CD4-positive, alpha-beta T cell (primary cell): ENCODE measurements at regions not wholly inside any gene's neighbourhood (a gene's known extent, or its start where the extent isn't known, plus 50 kb on each side); places are given as distances from the start of the nearest gene placed in this dataset.

Experiments
- ATAC-seq: fragments of 200-7000 bp; cut with Tn5 transposase; one replicate; pipeline ENCODE4 v1.10.0; 2022; ENCODE audit warnings: mild to moderate bottlenecking; ENCODE audit not compliant: poor library complexity
- CTCF ChIA-PET: fragments of 350-600 bp; sonication (Branson Sonifier 250); formaldehyde crosslinking; loops from one replicate; lab custom pipeline; 2021; ENCODE audit warnings: antibody characterized with exemption, inconsistent platforms; lab: Charles Lee
- POLR2A ChIA-PET: fragments of 350-600 bp; sonication (Branson Sonifier 250); formaldehyde crosslinking; loops from one replicate; lab custom pipeline; 2021; ENCODE audit warnings: antibody characterized with exemption, inconsistent platforms; lab: Charles Lee
- DNase-seq, 14 experiments: peaks; one replicate each; pipeline ENCODE4 v3.0.0-alpha.2; 2013 to 2020; ENCODE audit warnings: mixed read lengths in 2 of 14
- H3K27ac ChIP-seq, 2 donors: one replicate each; pipeline versions ENCODE4 v1.5.1 to v1.7.0; 2013; ENCODE audit warnings: low read length in 2 of 2, low read depth in 1 of 2, mild to moderate bottlenecking in 1 of 2
- H3K27me3 ChIP-seq, 2 experiments: 1 replicate in 1 of 2; 2 replicates in 1 of 2; pipeline versions ENCODE4 v1.6.1 to v1.7.0; 2013; ENCODE audit warnings: low read length in 2 of 2, control low read depth in 1 of 2, mild to moderate bottlenecking in 1 of 2, moderate library complexity in 1 of 2; ENCODE audit not compliant: insufficient read depth in 2 of 2, control insufficient read depth in 1 of 2
- H3K36me3 ChIP-seq: one replicate; pipeline ENCODE4 v1.6.1; 2013; ENCODE audit warnings: low read length, control low read depth; ENCODE audit not compliant: insufficient read depth
- H3K4me1 ChIP-seq: one replicate; pipeline ENCODE4 v1.6.1; 2013; ENCODE audit warnings: low read length, control low read depth; ENCODE audit not compliant: insufficient read depth
- H3K4me3 ChIP-seq: one replicate; pipeline ENCODE4 v1.5.1; 2013; ENCODE audit warnings: mild to moderate bottlenecking, low read length, moderate library complexity
- H3K9me3 ChIP-seq, 2 experiments: 1 replicate in 1 of 2; 2 replicates in 1 of 2; pipeline versions ENCODE4 v1.6.1 to v1.7.0; 2013; ENCODE audit warnings: low read length in 2 of 2, mild to moderate bottlenecking in 2 of 2, control low read depth in 1 of 2, moderate library complexity in 1 of 2; ENCODE audit not compliant: control insufficient read depth in 1 of 2, insufficient read depth in 1 of 2
- H3K27ac Mint-ChIP-seq: one replicate; pipeline ENCODE4 v1.8.0; 2020; ENCODE audit warnings: mixed read lengths
- H3K27me3 Mint-ChIP-seq: one replicate; pipeline ENCODE4 v1.8.0; 2021; ENCODE audit warnings: mixed read lengths
- H3K36me3 Mint-ChIP-seq: one replicate; pipeline ENCODE4 v1.8.0; 2021; ENCODE audit warnings: low read depth, mixed read lengths
- H3K4me1 Mint-ChIP-seq: one replicate; pipeline ENCODE4 v1.8.0; 2021; ENCODE audit warnings: low read depth, mixed read lengths
- H3K4me3 Mint-ChIP-seq: one replicate; pipeline ENCODE4 v1.8.0; 2020; ENCODE audit warnings: mild to moderate bottlenecking, mixed read lengths
- H3K9me3 Mint-ChIP-seq: one replicate; pipeline ENCODE4 v1.8.0; 2020; ENCODE audit warnings: mixed read lengths
- intact Hi-C, 2 experiments: fragments of 100-400 bp; cut with DNase I in 1 of 2; cut with micrococcal nuclease in 1 of 2; formaldehyde crosslinking; loops; one replicate each; pipeline versions ENCODE4 v1.15.1 to v1.9.0; 2023 to 2025; cut with DNase I, micrococcal nuclease
- TF ChIP-seq, protein P1 (sequence below): fragments of 200-600 bp; IDR thresholded peaks from one replicate; pipeline ENCODE4 v1.8.0; 2022; ENCODE audit warnings: antibody characterized with exemption, mild to moderate bottlenecking

DNA sequence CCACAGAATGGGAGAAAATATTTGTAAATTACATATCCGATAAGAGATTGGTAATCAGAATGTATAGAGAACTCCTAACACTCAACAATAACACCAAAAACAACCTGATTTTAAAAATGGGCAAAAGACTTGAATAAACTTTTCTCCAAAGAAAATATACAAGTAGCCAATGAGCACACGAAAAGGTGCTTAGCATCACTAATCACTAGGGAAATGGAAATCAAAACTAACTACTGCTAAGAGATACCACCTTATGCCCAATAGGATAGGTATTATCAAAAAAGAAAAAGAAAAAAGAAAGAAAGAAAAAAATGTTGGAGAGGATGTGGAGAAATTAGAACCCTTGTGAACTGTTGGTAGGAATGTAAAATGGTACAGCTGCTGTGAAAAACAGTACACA is 212.1 kb downstream of the TLR4 start:
- H3K36me3 ChIP-seq: no peaks in the 10 kb centered on the region
- H3K27me3 ChIP-seq: no peaks in the 10 kb centered on the region
- peaks cover 6% of the 10 kb centered on the region for H3K9me3 Mint-ChIP-seq
- POLR2A ChIA-PET: no interaction called here
- DNase-seq: no peak
- H3K27ac Mint-ChIP-seq: no peak overlapping the region
- CTCF ChIA-PET: no interaction called here
- ATAC-seq: no peak
- H3K9me3 ChIP-seq: peaks cover 0 to 9% of the 10 kb centered on the region in 2 experiments
- H3K4me3 Mint-ChIP-seq: no peak overlapping the region
- no peaks in the 10 kb centered on the region for H3K4me1 Mint-ChIP-seq
- TF ChIP-seq, protein P1, sequence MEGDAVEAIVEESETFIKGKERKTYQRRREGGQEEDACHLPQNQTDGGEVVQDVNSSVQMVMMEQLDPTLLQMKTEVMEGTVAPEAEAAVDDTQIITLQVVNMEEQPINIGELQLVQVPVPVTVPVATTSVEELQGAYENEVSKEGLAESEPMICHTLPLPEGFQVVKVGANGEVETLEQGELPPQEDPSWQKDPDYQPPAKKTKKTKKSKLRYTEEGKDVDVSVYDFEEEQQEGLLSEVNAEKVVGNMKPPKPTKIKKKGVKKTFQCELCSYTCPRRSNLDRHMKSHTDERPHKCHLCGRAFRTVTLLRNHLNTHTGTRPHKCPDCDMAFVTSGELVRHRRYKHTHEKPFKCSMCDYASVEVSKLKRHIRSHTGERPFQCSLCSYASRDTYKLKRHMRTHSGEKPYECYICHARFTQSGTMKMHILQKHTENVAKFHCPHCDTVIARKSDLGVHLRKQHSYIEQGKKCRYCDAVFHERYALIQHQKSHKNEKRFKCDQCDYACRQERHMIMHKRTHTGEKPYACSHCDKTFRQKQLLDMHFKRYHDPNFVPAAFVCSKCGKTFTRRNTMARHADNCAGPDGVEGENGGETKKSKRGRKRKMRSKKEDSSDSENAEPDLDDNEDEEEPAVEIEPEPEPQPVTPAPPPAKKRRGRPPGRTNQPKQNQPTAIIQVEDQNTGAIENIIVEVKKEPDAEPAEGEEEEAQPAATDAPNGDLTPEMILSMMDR: no peak
- no peaks in the 10 kb centered on the region for H3K4me1 ChIP-seq
- intact Hi-C loops: no loop called here
- no peaks in the 10 kb centered on the region for H3K36me3 Mint-ChIP-seq
- H3K4me3 ChIP-seq: no peak overlapping the region
- no peak overlapping the region for H3K27ac ChIP-seq
- H3K27me3 Mint-ChIP-seq: no peaks in the 10 kb centered on the region

DNA sequence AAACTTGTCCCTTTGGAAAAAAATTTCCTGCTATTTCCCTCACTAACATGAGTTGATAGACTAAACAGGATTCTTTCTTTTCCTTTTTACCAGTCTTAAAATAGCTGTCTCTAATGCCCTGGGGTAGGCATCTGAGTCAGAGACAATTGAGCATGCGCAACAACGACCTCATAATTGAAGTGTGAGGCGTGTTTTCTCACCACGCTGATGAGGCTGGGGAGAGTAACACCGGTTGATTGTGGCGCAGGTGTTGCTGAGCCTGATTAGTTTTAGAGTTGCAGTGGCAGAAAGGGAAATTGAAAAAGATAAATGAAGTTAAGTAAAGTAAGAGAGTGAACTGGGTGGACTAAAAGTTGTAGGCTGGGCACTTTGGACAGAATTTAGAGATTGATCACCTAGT is 213.7 kb downstream of the TLR4 start:
- Mint-ChIP-seq H3K36me3 (no peaks in the 10 kb centered on the region), H3K9me3 (no peaks in the 10 kb centered on the region), H3K27me3 (no peaks in the 10 kb centered on the region), H3K27ac (no peak overlapping the region), H3K4me3 (no peak overlapping the region), H3K4me1 (no peaks in the 10 kb centered on the region)
- TF ChIP-seq, protein P1: no peak
- Histone ChIP-seq H3K4me3 (no peak overlapping the region), H3K27me3 (no peaks in the 10 kb centered on the region), H3K27ac (no peak overlapping the region), H3K4me1 (no peaks in the 10 kb centered on the region), H3K9me3 (no peaks in the 10 kb centered on the region), H3K36me3 (no peaks in the 10 kb centered on the region)
- intact Hi-C loops: no loop called here
- POLR2A ChIA-PET: no interaction called here
- ATAC-seq (no peak), DNase-seq (no peak)
- CTCF ChIA-PET: no interaction called here

DNA sequence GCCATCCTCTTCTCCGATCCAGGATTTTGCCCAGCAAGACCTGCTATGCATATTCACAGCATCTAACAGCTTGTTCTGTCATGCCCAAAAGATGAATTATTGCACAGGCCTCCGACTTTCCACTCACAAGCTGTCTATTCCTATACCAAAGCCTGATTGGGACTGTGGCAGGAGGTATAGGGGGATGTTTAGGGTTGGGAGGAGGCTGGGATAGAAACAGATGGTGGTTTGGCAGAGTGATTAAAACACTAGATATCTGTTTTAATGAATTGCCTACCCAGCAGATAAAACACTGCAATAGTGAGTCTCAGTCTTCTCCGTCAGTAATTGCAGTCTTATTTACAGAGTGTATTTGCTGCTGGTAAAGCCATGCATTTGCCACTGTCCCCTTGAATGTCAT is 215.3 kb downstream of the TLR4 start:
- H3K4me1 Mint-ChIP-seq: no peaks in the 10 kb centered on the region
- TF ChIP-seq, protein P1: no peak
- Histone ChIP-seq H3K9me3 (no peaks in the 10 kb centered on the region), H3K36me3 (no peaks in the 10 kb centered on the region), H3K4me3 (no peak overlapping the region), H3K27me3 (no peaks in the 10 kb centered on the region), H3K4me1 (no peaks in the 10 kb centered on the region), H3K27ac (no peak overlapping the region)
- no peaks in the 10 kb centered on the region for H3K36me3 Mint-ChIP-seq
- H3K27me3 Mint-ChIP-seq: no peaks in the 10 kb centered on the region
- CTCF ChIA-PET: no interaction called here
- ATAC-seq: no peak
- POLR2A ChIA-PET: no interaction called here
- intact Hi-C loops: no loop called here
- H3K4me3 Mint-ChIP-seq: no peak overlapping the region
- no peaks in the 10 kb centered on the region for H3K9me3 Mint-ChIP-seq
- H3K27ac Mint-ChIP-seq: no peak overlapping the region
- no peak for DNase-seq
